Retina (tissue), 1 donor: ENCODE measurements at regions not wholly inside any gene's neighbourhood (a gene's known extent, or its start where the extent isn't known, plus 50 kb on each side); places are given as distances from the start of the nearest gene placed in this dataset.
"Not testable (repeated sequence)": the region's sequence is repeated elsewhere in the genome, so short reads cannot be mapped to it uniquely, and the experiment has no call there.

Experiments used
- DNase-seq: peaks from one replicate; pipeline ENCODE4 v3.0.0-alpha.2; 2016

- DNase-seq: no peak
These were observed 57.3 kb upstream of the NOVA1 start for GRCh38 chr14:26655128-26655527.

- no peak for DNase-seq
These were observed 65.7 kb upstream of the NOVA1 start for GRCh38 chr14:26663506-26663905.

- not testable (repeated sequence) for DNase-seq
These were observed 81.0 kb upstream of the NOVA1 start for GRCh38 chr14:26678732-26679420.

GRCh38 chr14:26685401-26685800, 87.6 kb upstream of the NOVA1 start:
- no peak for DNase-seq

GRCh38 chr14:26687301-26687837, 89.5 kb upstream of the NOVA1 start:
- no peak for DNase-seq

- DNase-seq: no peak
These were observed 96.7 kb upstream of the NOVA1 start for GRCh38 chr14:26694521-26694920.

- DNase-seq: no peak
These were observed 104.9 kb upstream of the NOVA1 start for GRCh38 chr14:26702721-26703230.

- DNase-seq: no peak
These were observed 106.0 kb upstream of the NOVA1 start for GRCh38 chr14:26703686-26704366.

GRCh38 chr14:26707234-26707633, 109.4 kb upstream of the NOVA1 start:
- no peak for DNase-seq

GRCh38 chr14:26709019-26709418, 111.2 kb upstream of the NOVA1 start:
- DNase-seq: no peak

GRCh38 chr14:26719514-26719913, 121.7 kb upstream of the NOVA1 start:
- DNase-seq: no peak

- DNase-seq: no peak
These were observed 124.4 kb upstream of the NOVA1 start for GRCh38 chr14:26722258-26722657.

GRCh38 chr14:26729851-26730250, 132.0 kb upstream of the NOVA1 start:
- no peak for DNase-seq

- no peak for DNase-seq
These were observed 133.2 kb upstream of the NOVA1 start for GRCh38 chr14:26730929-26731618.

- DNase-seq: no peak
These were observed 138.0 kb upstream of the NOVA1 start for GRCh38 chr14:26735811-26736210.

GRCh38 chr14:26738571-26738970, 140.7 kb upstream of the NOVA1 start:
- no peak for DNase-seq

GRCh38 chr14:26741711-26742212, 143.9 kb upstream of the NOVA1 start:
- DNase-seq: no peak

- no peak for DNase-seq
These were observed 145.5 kb upstream of the NOVA1 start for GRCh38 chr14:26743284-26743683.

GRCh38 chr14:26744903-26745302, 147.1 kb upstream of the NOVA1 start:
- no peak for DNase-seq

- no peak for DNase-seq
These were observed 163.7 kb upstream of the NOVA1 start for GRCh38 chr14:26761532-26761931.

- no peak for DNase-seq
These were observed 167.5 kb upstream of the NOVA1 start for GRCh38 chr14:26765301-26765700.

GRCh38 chr14:26765768-26766520, 168.1 kb upstream of the NOVA1 start:
- DNase-seq: peak; percentile 33

- no peak for DNase-seq
These were observed 168.9 kb upstream of the NOVA1 start for GRCh38 chr14:26766726-26767125.
